ENCODE measurements at regions not wholly inside any gene's neighbourhood (a gene's known extent, or its start where the extent isn't known, plus 50 kb on each side); places are given as distances from the start of the nearest gene placed in this dataset.

DNA sequence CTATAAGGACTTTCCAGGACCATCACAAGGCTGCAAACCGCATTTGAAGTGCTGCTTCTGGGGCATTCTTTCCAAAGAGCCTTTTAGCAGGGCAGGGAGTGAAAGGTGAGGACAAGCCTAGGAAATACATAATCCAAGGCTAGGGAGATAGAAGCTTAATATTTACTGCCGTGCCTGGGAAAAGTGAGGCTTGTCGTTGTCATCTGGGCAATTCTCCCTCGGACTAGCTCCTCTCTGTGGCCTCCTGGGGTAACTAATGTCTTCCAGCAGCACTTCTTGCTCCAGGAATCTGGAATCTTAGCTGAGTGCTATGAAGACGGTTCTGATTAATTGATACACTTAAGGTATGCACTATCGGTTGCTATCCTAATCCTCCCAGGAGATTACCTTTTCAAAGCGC lies 69.3 kb upstream of the ATL2 start:
- no peak for TF ChIP-seq POLR2AphosphoS5 (IDR thresholded peaks at IDR 0.05; ENCODE audit: borderline replicate concordance, low read depth, low read length)
- no peak for TF ChIP-seq EZH2 (IDR thresholded peaks at IDR 0.05)
- TF ChIP-seq FOXP2 (optimal IDR thresholded peaks at IDR 0.05; ENCODE audit: control extremely low read depth, extremely low read length, insufficient read depth), result no peak
